DOHH2 (cell line): ENCODE measurements at regions not wholly inside any gene's neighbourhood (a gene's known extent, or its start where the extent isn't known, plus 50 kb on each side); places are given as distances from the start of the nearest gene placed in this dataset.

Experiments
- CTCF ChIP-seq: fragments of 200-600 bp; sonication (generic); IDR thresholded peaks from one replicate; pipeline ENCODE4 v1.5.1; 2014; ENCODE audit warnings: antibody characterized with exemption, mild to moderate bottlenecking, low read depth, low read length; ENCODE audit not compliant: poor library complexity, severe bottlenecking
- EZH2phosphoT487 ChIP-seq: fragments of 200-600 bp; sonication (generic); IDR thresholded peaks from 2 replicates; pipeline ENCODE4 v1.6.1; 2017; ENCODE audit warnings: borderline replicate concordance, mild to moderate bottlenecking, antibody characterized with exemption, low read length, moderate library complexity, mixed read lengths

DNA sequence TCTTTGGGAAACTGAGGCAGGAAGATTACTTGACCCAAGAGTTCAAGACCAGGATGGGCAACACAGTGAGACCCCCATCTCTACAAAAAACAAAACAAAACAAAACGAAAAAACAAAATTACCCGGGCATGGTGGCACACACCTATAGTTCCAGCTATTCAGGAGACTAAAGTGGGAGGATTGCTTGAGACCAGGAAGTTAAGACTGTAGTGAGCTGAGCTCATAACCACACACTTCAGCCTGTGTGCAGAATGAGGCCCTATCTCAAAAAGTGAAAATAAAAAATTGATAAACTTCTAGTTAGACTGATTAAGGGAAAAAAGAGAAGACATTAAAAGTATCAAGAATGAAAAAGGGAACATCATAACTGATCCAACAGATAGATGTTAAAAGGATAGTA is 154.0 kb downstream of the RHOU start:
- TF ChIP-seq CTCF (no peak), EZH2phosphoT487 (no peak)
